ENCODE measurements at regions not wholly inside any gene's neighbourhood (a gene's known extent, or its start where the extent isn't known, plus 50 kb on each side); places are given as distances from the start of the nearest gene placed in this dataset.

DNA sequence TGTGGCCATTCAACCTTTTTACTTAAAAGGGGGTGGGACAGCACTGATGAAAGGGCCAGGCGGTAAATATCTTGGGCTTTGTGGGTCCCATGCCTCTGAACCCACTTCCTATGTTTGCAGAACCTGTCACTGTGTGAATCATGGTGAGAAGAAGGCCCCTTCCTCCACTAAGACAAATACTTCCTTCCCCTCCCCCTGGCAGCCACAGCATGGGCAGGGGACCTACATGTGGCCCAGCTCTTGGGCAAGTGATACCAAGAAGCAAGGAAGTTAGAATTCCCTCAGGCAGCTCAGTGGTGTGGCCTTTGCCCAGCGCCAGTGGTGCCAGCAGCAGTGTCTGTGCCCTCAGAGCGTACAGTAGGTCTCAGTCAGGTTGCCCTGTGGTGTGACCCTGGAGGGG is 168.6 kb downstream of the TRIM33 start:
- no peaks in the 10 kb centered on the region for H3K79me1 ChIP-seq (ENCODE audit: insufficient read depth, low read depth, low read length, poor library complexity, severe bottlenecking)
- no peak overlapping the region for H2AFZ ChIP-seq (ENCODE audit: low read length)
- no peak overlapping the region for H4K91ac ChIP-seq (ENCODE audit: insufficient read length, low read depth, low read length)
- H3K4me2 ChIP-seq (ENCODE audit: insufficient read depth, insufficient read length, low read length) = no peak overlapping the region
- H3K27me3 Mint-ChIP-seq (ENCODE audit: low read depth) = peaks cover 19% of the 10 kb centered on the region
- H3K4me3 Mint-ChIP-seq = no peak overlapping the region
- H2AK5ac ChIP-seq (ENCODE audit: insufficient read length, low read length) = no peak overlapping the region
- H3K14ac ChIP-seq (ENCODE audit: insufficient read depth, low read length) = no peak overlapping the region; the same call in 1 of the 2 replicates
- H2BK12ac ChIP-seq (ENCODE audit: insufficient read length, low read depth, low read length) = no peak overlapping the region
- WGBS (ENCODE audit: extremely low coverage, insufficient read length, low lambda C conversion rate) = no CpG with 5 or more reads among the region's 3 CpGs
- H3K9me3 Mint-ChIP-seq = no peaks in the 10 kb centered on the region; a peak in 1 of 5 replicates
- no peak overlapping the region for H3K9ac ChIP-seq (ENCODE audit: extremely low read depth, insufficient read length, low read length)
- no peak overlapping the region for H3T11ph ChIP-seq (ENCODE audit: low read length)
- H3K27me3 ChIP-seq (ENCODE audit: insufficient read depth, low read length) = no peaks in the 10 kb centered on the region
- no peak overlapping the region for H4K8ac ChIP-seq (replicated peaks; ENCODE audit: insufficient read length, low read depth, low read length)
- peaks cover 6 to 17% of the 10 kb centered on the region in 2 experiments for H3K4me1 Mint-ChIP-seq
- DNase-seq = no peak
- H4K20me1 ChIP-seq (ENCODE audit: control insufficient read depth, insufficient read depth, insufficient read length) = no peaks in the 10 kb centered on the region
- no peaks in the 10 kb centered on the region; the same call in 1 of the 2 replicates for H3K4me1 ChIP-seq (ENCODE audit: insufficient read depth, low read length)
- no peak overlapping the region for H3K4ac ChIP-seq (ENCODE audit: low read depth, low read length)
- no peak overlapping the region for H4K5ac ChIP-seq (ENCODE audit: insufficient read length, low read depth, low read length)
- H3K27ac ChIP-seq (ENCODE audit: insufficient read length, low read depth, low read length) = no peak overlapping the region
- no peaks in the 10 kb centered on the region for H3K79me2 ChIP-seq (ENCODE audit: insufficient read depth, low read length)
- TF ChIP-seq, protein P1, sequence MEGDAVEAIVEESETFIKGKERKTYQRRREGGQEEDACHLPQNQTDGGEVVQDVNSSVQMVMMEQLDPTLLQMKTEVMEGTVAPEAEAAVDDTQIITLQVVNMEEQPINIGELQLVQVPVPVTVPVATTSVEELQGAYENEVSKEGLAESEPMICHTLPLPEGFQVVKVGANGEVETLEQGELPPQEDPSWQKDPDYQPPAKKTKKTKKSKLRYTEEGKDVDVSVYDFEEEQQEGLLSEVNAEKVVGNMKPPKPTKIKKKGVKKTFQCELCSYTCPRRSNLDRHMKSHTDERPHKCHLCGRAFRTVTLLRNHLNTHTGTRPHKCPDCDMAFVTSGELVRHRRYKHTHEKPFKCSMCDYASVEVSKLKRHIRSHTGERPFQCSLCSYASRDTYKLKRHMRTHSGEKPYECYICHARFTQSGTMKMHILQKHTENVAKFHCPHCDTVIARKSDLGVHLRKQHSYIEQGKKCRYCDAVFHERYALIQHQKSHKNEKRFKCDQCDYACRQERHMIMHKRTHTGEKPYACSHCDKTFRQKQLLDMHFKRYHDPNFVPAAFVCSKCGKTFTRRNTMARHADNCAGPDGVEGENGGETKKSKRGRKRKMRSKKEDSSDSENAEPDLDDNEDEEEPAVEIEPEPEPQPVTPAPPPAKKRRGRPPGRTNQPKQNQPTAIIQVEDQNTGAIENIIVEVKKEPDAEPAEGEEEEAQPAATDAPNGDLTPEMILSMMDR (conservative IDR thresholded peaks at IDR 0.05) = no peak
- H3K23me2 ChIP-seq (ENCODE audit: insufficient read length, low read depth, low read length, poor library complexity, severe bottlenecking) = peaks cover 8% of the 10 kb centered on the region
- no peaks in the 10 kb centered on the region; a peak in 1 of 7 replicates for H3K36me3 Mint-ChIP-seq (ENCODE audit: insufficient read depth in 1 of 3, low read depth in 3 of 3)
- no peak overlapping the region for H2BK15ac ChIP-seq (ENCODE audit: low read depth, low read length)
- no peak overlapping the region for H3K27ac Mint-ChIP-seq
- H2BK5ac ChIP-seq (ENCODE audit: insufficient read length, low read length) = no peak overlapping the region
- H3K9me3 ChIP-seq (ENCODE audit: control insufficient read depth, low read depth, low read length) = no peaks in the 10 kb centered on the region
- no peak overlapping the region for H2BK20ac ChIP-seq (ENCODE audit: low read depth, low read length, poor library complexity, severe bottlenecking)
- H3K18ac ChIP-seq (ENCODE audit: insufficient read length, low read depth, low read length) = no peak overlapping the region
- no peak overlapping the region for H3K23ac ChIP-seq (ENCODE audit: insufficient read length, low read depth, low read length)
- H3K56ac ChIP-seq (ENCODE audit: insufficient read length, low read depth, low read length) = no peak overlapping the region
- no peak overlapping the region for H2BK120ac ChIP-seq (ENCODE audit: low read depth, low read length, poor library complexity, severe bottlenecking)
